SJCRH30 (cell line): ENCODE measurements at regions not wholly inside any gene's neighbourhood (a gene's known extent, or its start where the extent isn't known, plus 50 kb on each side); places are given as distances from the start of the nearest gene placed in this dataset.
"Not testable (repeated sequence)": the region's sequence is repeated elsewhere in the genome, so short reads cannot be mapped to it uniquely, and the experiment has no call there.

Source experiments
- DNase-seq, 2 experiments: peaks; one replicate each; pipeline ENCODE4 v3.0.0-alpha.2; 2015 to 2020
- H3K27ac ChIP-seq: fragments of 250-450 bp; sonication (Bioruptor Pico); 2 replicates; pipeline ENCODE4 v1.5.1; 2020; ENCODE audit warnings: mild to moderate bottlenecking, moderate library complexity
- H3K27me3 ChIP-seq: fragments of 250-450 bp; sonication (Bioruptor Pico); 2 replicates; pipeline ENCODE4 v1.5.1; 2020; ENCODE audit warnings: mild to moderate bottlenecking, moderate library complexity
- H3K36me3 ChIP-seq: fragments of 250-450 bp; sonication (Bioruptor Pico); 2 replicates; pipeline ENCODE4 v1.5.1; 2020; ENCODE audit warnings: mild to moderate bottlenecking, moderate library complexity
- H3K4me1 ChIP-seq: fragments of 250-450 bp; sonication (Bioruptor Pico); 2 replicates; pipeline ENCODE4 v1.5.1; 2020; ENCODE audit warnings: mild to moderate bottlenecking, moderate library complexity
- H3K4me3 ChIP-seq: fragments of 250-450 bp; sonication (Bioruptor Pico); 2 replicates; pipeline ENCODE4 v1.5.1; 2020; ENCODE audit warnings: mild to moderate bottlenecking, moderate library complexity
- H3K9me3 ChIP-seq: fragments of 250-450 bp; sonication (Bioruptor Pico); replicated peaks from 2 replicates; pipeline ENCODE4 v1.5.1; 2020; ENCODE audit warnings: mild to moderate bottlenecking, moderate library complexity

GRCh38 chr2:228793116-228793515, 478.0 kb downstream of the PID1 start:
- no peaks in the 10 kb centered on the region for H3K27me3 ChIP-seq
- H3K27ac ChIP-seq, result no peak overlapping the region
- H3K4me3 ChIP-seq, result no peak overlapping the region
- no peaks in the 10 kb centered on the region for H3K36me3 ChIP-seq
- no peaks in the 10 kb centered on the region; the same call in 1 of the 2 replicates for H3K9me3 ChIP-seq
- no peak for DNase-seq
- H3K4me1 ChIP-seq, result no peaks in the 10 kb centered on the region

- H3K27ac ChIP-seq, result no peak overlapping the region
- no peaks in the 10 kb centered on the region for H3K27me3 ChIP-seq
- H3K36me3 ChIP-seq, result no peaks in the 10 kb centered on the region
- no peak for DNase-seq
- H3K4me1 ChIP-seq, result no peaks in the 10 kb centered on the region
- H3K9me3 ChIP-seq, result no peaks in the 10 kb centered on the region; the same call in 1 of the 2 replicates
- no peak overlapping the region for H3K4me3 ChIP-seq
These were observed 484.2 kb downstream of the PID1 start for GRCh38 chr2:228786901-228787300.

DNA sequence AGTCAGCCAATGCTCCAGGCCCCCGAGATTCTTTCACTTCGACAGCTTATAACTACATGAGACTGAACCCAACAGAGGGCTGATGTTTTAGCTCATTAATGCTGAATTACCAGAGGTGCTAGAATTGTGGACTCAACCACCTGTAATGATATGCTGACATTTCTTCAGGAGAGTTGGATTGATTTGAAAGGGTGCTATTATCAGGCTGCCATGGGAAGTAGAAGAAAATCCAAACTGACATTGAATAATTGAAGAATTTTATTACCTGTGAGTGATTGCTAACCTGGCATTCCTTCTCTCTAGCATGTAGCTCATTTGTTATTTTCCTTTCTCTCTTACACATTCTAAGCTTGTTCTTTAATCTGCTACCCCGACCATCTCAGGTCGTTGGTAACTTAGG, 488.8 kb downstream of the PID1 start:
- Histone ChIP-seq H3K9me3 (no peaks in the 10 kb centered on the region; the same call in 1 of the 2 replicates), H3K27me3 (no peaks in the 10 kb centered on the region), H3K36me3 (no peaks in the 10 kb centered on the region), H3K4me3 (no peak overlapping the region), H3K27ac (no peak overlapping the region), H3K4me1 (no peaks in the 10 kb centered on the region)
- DNase-seq, result no peak

DNA sequence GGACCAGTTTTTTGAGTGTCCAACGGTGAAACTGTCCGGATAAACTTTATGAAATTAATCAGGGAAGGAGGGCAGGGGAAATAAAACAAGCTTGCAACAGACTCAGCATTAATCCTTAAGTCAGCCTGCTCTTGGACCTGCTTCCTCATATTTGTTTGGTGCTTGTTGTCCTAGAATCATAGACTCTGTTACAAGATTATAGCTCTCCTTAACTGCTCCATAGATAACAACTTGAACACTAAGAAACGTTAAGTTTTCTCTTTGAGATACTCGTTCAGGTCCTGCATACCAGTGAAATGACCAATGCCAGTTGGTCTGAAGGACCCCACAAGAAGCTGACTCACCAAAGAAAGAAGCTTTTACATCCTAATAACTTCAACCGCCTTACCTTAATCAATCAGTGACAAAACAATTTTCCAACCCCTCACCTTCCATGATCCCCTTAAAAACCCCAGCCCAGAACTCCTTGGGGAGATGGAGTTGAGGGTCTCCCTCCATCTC, 493.2 kb downstream of the PID1 start:
- Histone ChIP-seq H3K36me3 (no peaks in the 10 kb centered on the region), H3K4me3 (no peak overlapping the region), H3K27ac (no peak overlapping the region), H3K9me3 (no peaks in the 10 kb centered on the region), H3K4me1 (no peaks in the 10 kb centered on the region), H3K27me3 (no peaks in the 10 kb centered on the region)
- no peak for DNase-seq

- no peaks in the 10 kb centered on the region for H3K36me3 ChIP-seq
- H3K4me1 ChIP-seq, result no peaks in the 10 kb centered on the region
- no peak overlapping the region for H3K27ac ChIP-seq
- no peaks in the 10 kb centered on the region for H3K27me3 ChIP-seq
- no peak for DNase-seq
- no peaks in the 10 kb centered on the region for H3K9me3 ChIP-seq
- no peak overlapping the region for H3K4me3 ChIP-seq
These were observed 496.5 kb downstream of the PID1 start for GRCh38 chr2:228774548-228774947.

DNA sequence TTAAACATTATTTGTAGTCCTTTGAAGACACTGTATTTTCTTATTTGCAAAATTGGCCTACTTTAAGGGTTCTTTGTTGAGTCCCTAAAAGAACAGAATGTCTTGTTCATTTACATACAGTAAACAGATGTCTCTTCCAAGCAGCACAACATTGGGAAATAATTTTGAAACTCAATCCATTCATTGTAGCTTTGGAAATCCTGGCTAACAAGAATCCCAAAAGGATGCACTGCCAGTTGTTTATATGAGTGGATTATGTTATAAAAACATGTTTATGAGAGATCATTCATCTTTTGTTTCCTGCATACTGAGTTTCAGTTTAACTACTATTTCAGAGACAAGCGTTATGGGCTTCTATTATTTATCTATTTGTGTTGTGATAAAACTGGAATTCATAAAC, 499.3 kb downstream of the PID1 start:
- Histone ChIP-seq H3K27me3 (no peaks in the 10 kb centered on the region), H3K36me3 (no peaks in the 10 kb centered on the region), H3K9me3 (no peaks in the 10 kb centered on the region), H3K4me3 (no peak overlapping the region), H3K4me1 (peaks cover 6% of the 10 kb centered on the region; the same call in 1 of the 2 replicates), H3K27ac (no peak overlapping the region)
- no peak for DNase-seq

DNA sequence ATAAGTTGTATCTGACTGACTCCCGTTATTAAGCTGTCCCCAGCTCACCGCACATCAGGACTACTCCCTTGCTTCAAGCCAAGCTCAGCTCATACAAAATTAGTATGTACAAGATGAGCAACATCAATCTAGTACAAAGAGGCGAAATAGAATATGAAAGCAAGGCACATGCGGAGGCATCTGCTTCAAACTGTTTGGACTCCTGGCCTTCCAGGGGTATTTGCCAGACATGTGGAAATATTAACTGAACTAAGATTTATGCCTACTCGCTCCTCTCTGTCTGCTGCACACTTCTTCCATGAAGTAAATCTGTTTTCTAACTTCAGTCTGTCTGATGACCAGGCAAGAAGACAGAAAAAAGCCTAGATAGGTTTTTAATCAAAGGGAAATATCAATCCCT, 499.8 kb downstream of the PID1 start:
- H3K4me1 ChIP-seq, result peaks cover 6% of the 10 kb centered on the region; the same call in 1 of the 2 replicates
- no peak overlapping the region for H3K4me3 ChIP-seq
- no peaks in the 10 kb centered on the region for H3K27me3 ChIP-seq
- no peak overlapping the region for H3K27ac ChIP-seq
- H3K9me3 ChIP-seq, result no peaks in the 10 kb centered on the region
- DNase-seq, result no peak
- no peaks in the 10 kb centered on the region for H3K36me3 ChIP-seq

DNA sequence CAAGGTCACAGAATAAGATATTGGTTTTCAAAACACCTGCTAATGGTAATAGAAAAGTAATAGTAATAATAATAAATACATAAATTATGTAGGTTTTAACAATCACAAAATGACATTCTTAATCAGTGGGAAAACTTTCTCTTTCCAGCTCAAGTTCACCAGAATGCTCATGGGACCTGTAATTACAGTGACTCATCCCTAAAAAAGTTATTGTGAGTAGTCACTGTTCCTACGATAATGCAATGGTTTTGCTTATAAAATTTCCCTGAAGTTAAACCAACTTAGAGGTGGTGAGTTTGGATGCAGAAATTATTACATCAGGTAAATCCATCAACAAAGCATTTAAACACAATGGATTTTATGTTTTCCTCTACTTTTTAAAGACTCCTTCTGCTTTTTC, 502.3 kb downstream of the PID1 start:
- Histone ChIP-seq H3K27me3 (no peaks in the 10 kb centered on the region), H3K4me3 (no peak overlapping the region), H3K27ac (no peak overlapping the region), H3K4me1 (peaks cover 6% of the 10 kb centered on the region; the same call in 1 of the 2 replicates), H3K9me3 (no peaks in the 10 kb centered on the region), H3K36me3 (no peaks in the 10 kb centered on the region)
- peak; percentile 9 to 58 for DNase-seq

DNA sequence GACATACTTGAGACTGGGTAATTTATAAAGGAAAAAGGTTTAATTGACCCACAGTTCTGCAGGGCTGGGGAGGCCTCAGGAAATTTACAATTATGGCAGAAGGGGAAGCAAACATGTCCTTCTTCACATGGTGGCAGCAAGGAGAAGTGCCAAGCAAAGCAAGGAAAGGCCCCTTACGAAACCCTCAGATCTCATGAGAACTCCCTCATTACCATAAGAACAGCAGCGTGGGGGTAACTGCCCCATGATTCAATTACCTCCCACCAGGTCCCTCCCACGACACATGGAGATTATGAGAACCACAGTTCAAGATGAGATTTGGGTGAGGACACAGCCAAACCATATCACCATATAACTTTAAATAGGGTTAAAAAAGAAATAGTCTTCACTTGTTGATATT, 502.9 kb downstream of the PID1 start:
- not testable (repeated sequence) for H3K27me3 ChIP-seq, H3K27ac ChIP-seq, H3K36me3 ChIP-seq, H3K9me3 ChIP-seq, H3K4me1 ChIP-seq, DNase-seq, H3K4me3 ChIP-seq

- Histone ChIP-seq H3K9me3 (no peaks in the 10 kb centered on the region), H3K27me3 (no peaks in the 10 kb centered on the region), H3K4me3 (no peak overlapping the region), H3K27ac (no peak overlapping the region), H3K4me1 (peaks cover 6% of the 10 kb centered on the region; the same call in 1 of the 2 replicates), H3K36me3 (no peaks in the 10 kb centered on the region)
- DNase-seq, result no peak
These were observed 503.9 kb downstream of the PID1 start for GRCh38 chr2:228767196-228767595.

- Histone ChIP-seq H3K4me1 (peaks cover under 1% of the 10 kb centered on the region; the same call in 1 of the 2 replicates), H3K27ac (no peak overlapping the region), H3K36me3 (no peaks in the 10 kb centered on the region), H3K4me3 (no peak overlapping the region), H3K27me3 (no peaks in the 10 kb centered on the region), H3K9me3 (no peaks in the 10 kb centered on the region)
- no peak for DNase-seq
These were observed 507.6 kb downstream of the PID1 start for GRCh38 chr2:228763379-228763981.

DNA sequence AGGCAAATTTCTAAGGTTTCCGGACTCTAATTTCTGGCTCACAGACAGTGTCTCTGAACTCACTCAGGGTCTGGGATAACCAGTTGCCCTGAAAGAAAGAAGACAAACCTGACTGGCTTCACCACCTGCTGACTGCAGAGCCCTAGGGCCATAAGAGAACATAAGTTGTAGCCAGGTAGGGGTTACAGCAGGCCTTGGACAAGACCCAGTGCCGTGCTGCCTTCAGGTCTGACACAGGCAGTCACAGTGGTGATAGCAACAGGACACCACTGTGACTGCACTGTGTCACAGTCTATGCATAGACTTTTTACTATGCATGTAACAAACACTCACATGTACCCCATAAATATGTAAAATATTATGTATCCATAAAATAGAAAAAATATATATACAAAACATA, 508.5 kb downstream of the PID1 start:
- Histone ChIP-seq H3K36me3 (no peaks in the 10 kb centered on the region), H3K27me3 (no peaks in the 10 kb centered on the region), H3K27ac (no peak overlapping the region), H3K4me3 (no peak overlapping the region), H3K9me3 (no peaks in the 10 kb centered on the region), H3K4me1 (no peaks in the 10 kb centered on the region)
- DNase-seq, result no peak

GRCh38 chr2:228755661-228756060, 515.4 kb downstream of the PID1 start:
- H3K27me3 ChIP-seq, H3K36me3 ChIP-seq, H3K9me3 ChIP-seq, H3K27ac ChIP-seq, DNase-seq, H3K4me3 ChIP-seq, H3K4me1 ChIP-seq: not testable (repeated sequence)

- no peak for DNase-seq
- Histone ChIP-seq H3K27me3 (no peaks in the 10 kb centered on the region), H3K9me3 (no peaks in the 10 kb centered on the region), H3K4me3 (no peak overlapping the region), H3K27ac (no peak overlapping the region), H3K4me1 (peaks cover 17% of the 10 kb centered on the region), H3K36me3 (peaks cover 5% of the 10 kb centered on the region; the same call in 1 of the 2 replicates)
These were observed 523.6 kb downstream of the PID1 start for GRCh38 chr2:228747483-228747882.

DNA sequence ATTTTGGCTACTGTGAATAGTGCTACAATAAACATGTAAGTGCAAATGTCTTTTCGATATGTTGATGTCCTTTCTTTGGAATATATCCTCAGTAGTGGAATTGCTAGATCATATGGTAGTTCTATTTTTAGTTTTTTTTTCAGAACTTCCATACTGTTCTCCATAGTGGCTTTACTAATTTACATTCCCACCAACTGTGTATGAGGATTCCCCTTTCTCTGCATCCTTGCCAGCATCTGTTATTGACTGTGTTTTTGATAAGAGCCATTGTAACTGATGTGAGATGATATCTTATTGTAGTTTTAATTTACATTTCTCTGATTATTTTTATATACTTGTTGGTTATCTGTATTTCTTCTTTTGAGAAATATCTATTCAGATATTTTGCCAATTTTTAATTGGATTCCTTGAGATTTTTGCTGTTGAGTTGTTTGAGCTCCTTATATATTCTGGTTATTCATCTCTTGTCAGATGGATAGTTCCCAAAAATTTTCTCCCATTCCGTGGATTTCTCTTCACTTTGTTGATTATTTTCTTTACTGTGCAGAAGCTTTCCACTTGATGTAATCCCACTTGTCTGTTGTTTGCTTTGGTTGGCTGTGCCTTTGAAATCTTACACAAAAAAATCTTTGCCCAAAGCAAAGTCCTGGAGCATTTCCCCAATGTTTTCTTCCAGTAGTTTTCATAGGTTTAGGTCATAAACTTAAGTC, 532.3 kb downstream of the PID1 start:
- Histone ChIP-seq H3K27me3 (no peaks in the 10 kb centered on the region), H3K4me1 (peaks cover 9% of the 10 kb centered on the region), H3K27ac (no peak overlapping the region), H3K9me3 (no peaks in the 10 kb centered on the region), H3K4me3 (no peak overlapping the region), H3K36me3 (no peaks in the 10 kb centered on the region)
- no peak for DNase-seq

DNA sequence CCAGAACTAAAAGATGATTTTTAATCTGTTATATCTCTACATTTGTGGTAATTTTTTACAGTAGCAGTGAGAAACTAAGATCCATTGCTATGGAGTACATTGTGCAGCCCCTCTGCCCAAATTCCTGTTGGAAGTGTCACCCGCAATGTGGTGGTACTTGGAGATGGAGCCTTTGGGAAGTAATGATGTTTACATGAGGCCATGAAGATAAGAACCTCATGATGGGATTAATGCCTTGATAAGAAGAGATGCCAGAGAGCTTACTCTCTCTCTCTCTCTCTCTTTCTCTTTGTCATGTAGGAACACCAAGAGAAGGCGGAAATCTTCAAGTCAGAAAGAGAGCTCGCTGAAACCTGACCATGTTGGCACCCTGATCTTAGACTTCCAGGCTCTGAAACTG, 535.4 kb downstream of the PID1 start:
- no peak for DNase-seq
- Histone ChIP-seq H3K9me3 (no peaks in the 10 kb centered on the region), H3K4me3 (no peak overlapping the region), H3K4me1 (0 out of 2 replicates have a peak, but pooled peaks cover 3% of the 10 kb centered on the region), H3K36me3 (no peaks in the 10 kb centered on the region), H3K27me3 (no peaks in the 10 kb centered on the region), H3K27ac (no peak overlapping the region)
